Stomach (tissue), 4 donors: ENCODE measurements at regions not wholly inside any gene's neighbourhood (a gene's known extent, or its start where the extent isn't known, plus 50 kb on each side); places are given as distances from the start of the nearest gene placed in this dataset.

Experiments
- EP300 ChIP-seq: sonication (generic); formaldehyde crosslinking; IDR thresholded peaks from one replicate; pipeline ENCODE4 v1.6.1; 2017; ENCODE audit warnings: antibody characterized with exemption
- POLR2A ChIP-seq, 4 donors: fragments of 450-650 bp; IDR thresholded peaks; one replicate each; pipeline ENCODE4 v1.6.1; 2016; ENCODE audit warnings: antibody characterized with exemption in 4 of 4, control low read depth in 2 of 4, mild to moderate bottlenecking in 1 of 4, moderate library complexity in 1 of 4
- POLR2AphosphoS5 ChIP-seq, 3 donors: sonication (generic); formaldehyde crosslinking; IDR thresholded peaks; one replicate each; pipeline ENCODE4 v1.6.1; 2016; ENCODE audit warnings: antibody characterized with exemption in 3 of 3
- TF ChIP-seq, protein P1 (sequence below), 7 experiments: fragments of 450-650 bp in 4 of 7; fragments of 200-600 bp in 3 of 7; sonication (generic) in 3 of 7; IDR thresholded peaks; one replicate each; pipeline ENCODE4 v1.5.1; 2016 to 2019; ENCODE audit warnings: antibody characterized with exemption in 7 of 7, control low read depth in 2 of 7, mild to moderate bottlenecking in 1 of 7

DNA sequence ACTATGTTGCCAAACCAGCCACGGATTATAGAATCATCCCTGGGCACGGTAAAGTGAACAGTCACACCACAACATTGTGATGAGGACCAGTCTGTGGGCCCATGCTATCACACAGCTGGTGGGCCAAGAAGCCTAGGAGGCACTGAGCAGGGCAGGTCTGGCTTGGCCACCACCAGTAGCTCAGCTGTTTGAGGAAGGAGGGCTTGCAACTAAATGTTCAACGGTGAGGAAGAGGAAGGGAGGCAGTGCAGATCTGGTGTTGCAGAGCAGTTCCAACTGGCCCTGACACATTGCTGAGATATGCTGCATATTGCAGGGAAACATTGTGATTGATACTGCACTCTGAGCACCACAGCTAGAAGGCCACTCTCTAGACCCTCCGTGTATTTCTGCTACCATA lies 77.9 kb upstream of the ATG10 start:
- TF ChIP-seq POLR2A (IDR thresholded peaks at IDR 0.05), result no peak
- TF ChIP-seq, protein P1, sequence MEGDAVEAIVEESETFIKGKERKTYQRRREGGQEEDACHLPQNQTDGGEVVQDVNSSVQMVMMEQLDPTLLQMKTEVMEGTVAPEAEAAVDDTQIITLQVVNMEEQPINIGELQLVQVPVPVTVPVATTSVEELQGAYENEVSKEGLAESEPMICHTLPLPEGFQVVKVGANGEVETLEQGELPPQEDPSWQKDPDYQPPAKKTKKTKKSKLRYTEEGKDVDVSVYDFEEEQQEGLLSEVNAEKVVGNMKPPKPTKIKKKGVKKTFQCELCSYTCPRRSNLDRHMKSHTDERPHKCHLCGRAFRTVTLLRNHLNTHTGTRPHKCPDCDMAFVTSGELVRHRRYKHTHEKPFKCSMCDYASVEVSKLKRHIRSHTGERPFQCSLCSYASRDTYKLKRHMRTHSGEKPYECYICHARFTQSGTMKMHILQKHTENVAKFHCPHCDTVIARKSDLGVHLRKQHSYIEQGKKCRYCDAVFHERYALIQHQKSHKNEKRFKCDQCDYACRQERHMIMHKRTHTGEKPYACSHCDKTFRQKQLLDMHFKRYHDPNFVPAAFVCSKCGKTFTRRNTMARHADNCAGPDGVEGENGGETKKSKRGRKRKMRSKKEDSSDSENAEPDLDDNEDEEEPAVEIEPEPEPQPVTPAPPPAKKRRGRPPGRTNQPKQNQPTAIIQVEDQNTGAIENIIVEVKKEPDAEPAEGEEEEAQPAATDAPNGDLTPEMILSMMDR (IDR thresholded peaks at IDR 0.05), result no peak
- TF ChIP-seq POLR2AphosphoS5 (IDR thresholded peaks at IDR 0.05), result no peak
- no peak for TF ChIP-seq EP300
